MM.1S (cell line): ENCODE measurements at regions not wholly inside any gene's neighbourhood (a gene's known extent, or its start where the extent isn't known, plus 50 kb on each side); places are given as distances from the start of the nearest gene placed in this dataset.

Experiments used
- CTCF ChIP-seq: fragments of 300-600 bp; sonication (generic); IDR thresholded peaks from 2 replicates; pipeline ENCODE4 v1.5.1; 2016; ENCODE audit warnings: antibody characterized with exemption, low read length, mixed read lengths
- EZH2 ChIP-seq: fragments of 300-600 bp; sonication (generic); optimal IDR thresholded peaks from 2 replicates; pipeline ENCODE3; 2017; ENCODE audit warnings: low read depth, mild to moderate bottlenecking, antibody characterized with exemption, low read length, mixed read lengths
- EZH2phosphoT487 ChIP-seq: fragments of 300-600 bp; sonication (generic); IDR thresholded peaks from 2 replicates; pipeline ENCODE4 v1.6.1; 2018; ENCODE audit warnings: antibody characterized with exemption, low read length

- TF ChIP-seq EZH2phosphoT487, result no peak
- TF ChIP-seq CTCF, result no peak
- TF ChIP-seq EZH2, result no peak
These were observed 112.7 kb upstream of the SESTD1 start for GRCh38 chr2:179377296-179377695.
